Neural progenitor cell (in vitro differentiated cells): ENCODE measurements at regions not wholly inside any gene's neighbourhood (a gene's known extent, or its start where the extent isn't known, plus 50 kb on each side); places are given as distances from the start of the nearest gene placed in this dataset.

ENCODE experiments used
- DNase-seq: peaks from one replicate; pipeline ENCODE4 v3.0.0-alpha.2; 2016; ENCODE audit warnings: low spot score
- H2AFZ ChIP-seq: fragments of 200-600 bp; sonication (generic); replicated peaks from 2 replicates; pipeline ENCODE4 v1.6.1; 2016; ENCODE audit warnings: antibody characterized with exemption
- H3F3A ChIP-seq: fragments of 200-600 bp; sonication (generic); 2 replicates; pipeline ENCODE4 v1.6.1; 2016; ENCODE audit warnings: antibody characterized with exemption, low read depth
- H3K27ac ChIP-seq: fragments of 200-600 bp; sonication (generic); 2 replicates; pipeline ENCODE4 v1.5.1; 2016; ENCODE audit warnings: mild to moderate bottlenecking
- H3K27me3 ChIP-seq: fragments of 200-600 bp; sonication (generic); 2 replicates; pipeline ENCODE4 v1.6.1; 2016; ENCODE audit warnings: mild to moderate bottlenecking, moderate library complexity
- H3K36me3 ChIP-seq: fragments of 200-600 bp; sonication (generic); 2 replicates; pipeline ENCODE4 v1.5.1; 2016
- H3K4me1 ChIP-seq: fragments of 200-600 bp; sonication (generic); 2 replicates; pipeline ENCODE4 v1.6.1; 2016; ENCODE audit warnings: mixed run types
- H3K4me2 ChIP-seq: fragments of 200-600 bp; sonication (generic); 2 replicates; pipeline ENCODE4 v1.6.1; 2016
- H3K4me3 ChIP-seq: fragments of 200-600 bp; sonication (generic); 2 replicates; pipeline ENCODE4 v1.5.1; 2016
- H3K79me2 ChIP-seq: fragments of 200-600 bp; sonication (generic); 2 replicates; pipeline ENCODE4 v1.6.1; 2016; ENCODE audit warnings: low read depth
- H3K9ac ChIP-seq: fragments of 200-600 bp; sonication (generic); 2 replicates; pipeline ENCODE4 v1.6.1; 2016
- H3K9me3 ChIP-seq: fragments of 200-600 bp; sonication (generic); 2 replicates; pipeline ENCODE4 v1.5.1; 2016; ENCODE audit warnings: low read depth
- H4K20me1 ChIP-seq: fragments of 200-600 bp; sonication (generic); 2 replicates; pipeline ENCODE4 v1.6.1; 2016; ENCODE audit warnings: low read depth
- H3K27ac Mint-ChIP-seq: 3 replicates; pipeline ENCODE4 v1.8.0; 2021; ENCODE audit warnings: mixed read lengths
- H3K27me3 Mint-ChIP-seq: 2 replicates; pipeline ENCODE4 v1.8.0; 2022; ENCODE audit warnings: low read depth, mild to moderate bottlenecking, inconsistent platforms, moderate library complexity, mixed read lengths; ENCODE audit not compliant: insufficient read depth
- H3K36me3 Mint-ChIP-seq: 3 replicates; pipeline ENCODE4 v1.8.0; 2021; ENCODE audit warnings: mixed read lengths
- H3K4me1 Mint-ChIP-seq: 3 replicates; pipeline ENCODE4 v1.8.0; 2021; ENCODE audit warnings: mixed read lengths
- H3K4me3 Mint-ChIP-seq: 3 replicates; pipeline ENCODE4 v1.8.0; 2021; ENCODE audit warnings: mild to moderate bottlenecking, moderate library complexity, mixed read lengths
- H3K9me3 Mint-ChIP-seq: 3 replicates; pipeline ENCODE4 v1.8.0; 2020; ENCODE audit warnings: mixed read lengths
- CTCF ChIP-seq: fragments of 200-600 bp; sonication (generic); IDR thresholded peaks from 2 replicates; pipeline ENCODE4 v1.5.1; 2017; ENCODE audit warnings: antibody characterized with exemption, mild to moderate bottlenecking
- EZH2 ChIP-seq: fragments of 200-600 bp; sonication (generic); IDR thresholded peaks from 2 replicates; pipeline ENCODE4 v1.6.1; 2017; ENCODE audit warnings: antibody characterized with exemption, mild to moderate bottlenecking, moderate library complexity
- EZH2phosphoT487 ChIP-seq: fragments of 200-600 bp; sonication (generic); IDR thresholded peaks from 2 replicates; pipeline ENCODE4 v1.6.1; 2017; ENCODE audit warnings: antibody characterized with exemption

DNA sequence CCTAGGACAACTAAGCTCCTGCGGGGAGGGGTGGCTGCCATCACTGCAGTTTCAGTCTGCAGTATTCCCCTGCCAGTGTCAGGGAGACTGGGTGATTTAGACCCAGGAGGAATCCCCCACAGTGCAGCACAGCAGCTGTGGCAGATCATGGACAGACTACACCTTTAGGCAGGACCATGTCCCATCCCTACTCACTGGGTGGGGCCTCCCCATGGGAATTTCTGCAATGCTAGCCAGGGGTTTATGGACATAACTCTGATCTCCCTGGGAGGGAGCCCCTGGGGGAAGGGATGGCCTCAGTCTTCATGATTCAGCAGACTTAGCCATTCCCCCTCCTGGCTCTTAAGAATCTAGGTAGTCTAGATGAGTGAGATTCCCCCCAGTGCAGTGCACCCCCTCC, 130.1 kb upstream of the STAC start:
- no peak overlapping the region for H2AFZ ChIP-seq
- H3K27ac ChIP-seq = no peak overlapping the region
- TF ChIP-seq EZH2phosphoT487 (no peak), EZH2 (no peak), CTCF (no peak)

DNA sequence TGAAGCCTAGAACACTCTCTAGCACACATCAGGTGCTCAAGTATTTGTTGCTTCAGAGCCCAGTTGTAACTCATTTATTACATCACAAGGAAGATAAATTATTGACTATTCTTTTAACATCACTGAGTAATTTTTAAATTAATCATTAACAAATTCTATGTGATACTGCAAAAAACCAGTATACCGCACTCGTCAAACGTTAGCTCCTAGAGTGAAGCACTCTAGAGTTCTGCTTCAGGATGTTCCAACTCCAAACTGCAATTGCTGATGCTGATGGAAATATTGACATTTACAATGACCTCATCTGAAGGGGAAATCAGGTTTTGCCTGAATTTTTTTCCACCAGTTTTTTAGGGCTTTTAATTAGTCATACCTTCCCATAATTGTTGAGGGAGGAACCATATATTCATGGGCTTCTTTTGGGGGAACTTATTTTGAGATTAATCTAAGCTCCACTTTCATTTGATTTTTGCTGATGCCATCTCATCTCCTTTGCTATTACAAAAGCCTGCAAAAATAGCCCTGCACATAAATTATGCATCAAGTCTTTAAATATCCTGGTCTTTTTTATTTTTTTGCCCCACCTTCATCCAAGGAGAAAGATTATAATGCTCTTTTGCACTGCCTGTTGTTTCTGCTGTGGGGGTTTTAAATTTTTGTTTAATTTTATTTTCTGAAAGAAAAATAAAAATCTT, 123.0 kb upstream of the STAC start:
- Histone ChIP-seq H3K4me1 (no peaks in the 10 kb centered on the region), H3F3A (no peaks in the 10 kb centered on the region), H3K36me3 (no peaks in the 10 kb centered on the region), H4K20me1 (no peaks in the 10 kb centered on the region), H3K79me2 (no peaks in the 10 kb centered on the region), H3K4me3 (no peak overlapping the region), H3K9me3 (no peaks in the 10 kb centered on the region), H3K9ac (no peak overlapping the region), H3K27ac (no peak overlapping the region), H3K4me2 (no peak overlapping the region), H3K27me3 (no peaks in the 10 kb centered on the region), H2AFZ (no peak overlapping the region)
- DNase-seq = no peak
- no peaks in the 10 kb centered on the region for H3K36me3 Mint-ChIP-seq
- no peaks in the 10 kb centered on the region for H3K4me1 Mint-ChIP-seq
- no peak for TF ChIP-seq EZH2
- no peak for TF ChIP-seq CTCF
- TF ChIP-seq EZH2phosphoT487 = no peak
- no peaks in the 10 kb centered on the region for H3K27me3 Mint-ChIP-seq
- peaks cover 4% of the 10 kb centered on the region for H3K9me3 Mint-ChIP-seq
- H3K27ac Mint-ChIP-seq = no peak overlapping the region
- H3K4me3 Mint-ChIP-seq = no peak overlapping the region

More for the DNA sequence above, 130.1 kb upstream of the STAC start:
- Mint-ChIP-seq H3K36me3 (no peaks in the 10 kb centered on the region), H3K27me3 (no peaks in the 10 kb centered on the region), H3K4me1 (no peaks in the 10 kb centered on the region), H3K27ac (no peak overlapping the region), H3K4me3 (no peak overlapping the region), H3K9me3 (peaks cover 8% of the 10 kb centered on the region)
- Histone ChIP-seq H3K9ac (no peak overlapping the region), H3F3A (no peaks in the 10 kb centered on the region), H4K20me1 (no peaks in the 10 kb centered on the region), H3K9me3 (no peaks in the 10 kb centered on the region), H3K4me1 (no peaks in the 10 kb centered on the region), H3K27me3 (no peaks in the 10 kb centered on the region), H3K4me3 (no peak overlapping the region), H3K4me2 (no peak overlapping the region), H3K79me2 (no peaks in the 10 kb centered on the region), H3K36me3 (no peaks in the 10 kb centered on the region)
- no peak for DNase-seq

- TF ChIP-seq EZH2phosphoT487 (no peak), EZH2 (no peak), CTCF (no peak)
- H4K20me1 ChIP-seq = no peaks in the 10 kb centered on the region
- Mint-ChIP-seq H3K9me3 (no peaks in the 10 kb centered on the region), H3K27ac (no peak overlapping the region), H3K4me3 (no peak overlapping the region), H3K36me3 (no peaks in the 10 kb centered on the region), H3K27me3 (no peaks in the 10 kb centered on the region), H3K4me1 (no peaks in the 10 kb centered on the region)
- H3K79me2 ChIP-seq = no peaks in the 10 kb centered on the region
- no peaks in the 10 kb centered on the region for H3K36me3 ChIP-seq
- no peak for DNase-seq
- no peak overlapping the region for H3K4me2 ChIP-seq
- no peaks in the 10 kb centered on the region for H3K4me1 ChIP-seq
- H3K9ac ChIP-seq = no peak overlapping the region
- H3K9me3 ChIP-seq = no peaks in the 10 kb centered on the region
- H2AFZ ChIP-seq = no peak overlapping the region
- no peaks in the 10 kb centered on the region for H3K27me3 ChIP-seq
- no peaks in the 10 kb centered on the region for H3F3A ChIP-seq
- no peak overlapping the region for H3K27ac ChIP-seq
- H3K4me3 ChIP-seq = no peak overlapping the region
Observed at GRCh38 chr3:36258421-36258820, 121.9 kb upstream of the STAC start.
